H9 (cell line): ENCODE measurements at regions not wholly inside any gene's neighbourhood (a gene's known extent, or its start where the extent isn't known, plus 50 kb on each side); places are given as distances from the start of the nearest gene placed in this dataset.

Source experiments
- DNase-seq: peaks from one replicate; pipeline ENCODE4 v3.0.0-alpha.2; 2017
- H2AFZ ChIP-seq: one replicate; pipeline ENCODE4 v1.6.1; 2013; ENCODE audit warnings: mild to moderate bottlenecking, low read length, control low read depth, moderate library complexity
- H2AK5ac ChIP-seq: 2 replicates; pipeline ENCODE4 v1.6.1; 2013; ENCODE audit warnings: low read length, control low read depth, mixed read lengths; ENCODE audit not compliant: insufficient read length
- H2BK120ac ChIP-seq: one replicate; pipeline ENCODE4 v1.6.1; 2013; ENCODE audit warnings: low read depth, mild to moderate bottlenecking, low read length, control low read depth, inconsistent platforms; ENCODE audit not compliant: poor library complexity, severe bottlenecking
- H2BK12ac ChIP-seq: 2 replicates; pipeline ENCODE4 v1.6.1; 2013; ENCODE audit warnings: low read length, control low read depth, mixed read lengths, low read depth; ENCODE audit not compliant: insufficient read length
- H2BK15ac ChIP-seq: 2 replicates; pipeline ENCODE4 v1.6.1; 2013; ENCODE audit warnings: low read depth, low read length, control low read depth
- H2BK20ac ChIP-seq: one replicate; pipeline ENCODE4 v1.6.1; 2013; ENCODE audit warnings: low read depth, mild to moderate bottlenecking, low read length, control low read depth, inconsistent platforms; ENCODE audit not compliant: poor library complexity, severe bottlenecking
- H2BK5ac ChIP-seq: 2 replicates; pipeline ENCODE4 v1.6.1; 2013; ENCODE audit warnings: low read length, control low read depth, mixed read lengths; ENCODE audit not compliant: insufficient read length
- H3K14ac ChIP-seq: 2 replicates; pipeline ENCODE4 v1.6.1; 2013; ENCODE audit warnings: low read length, control low read depth; ENCODE audit not compliant: insufficient read depth
- H3K18ac ChIP-seq: 2 replicates; pipeline ENCODE4 v1.6.1; 2013; ENCODE audit warnings: low read depth, mild to moderate bottlenecking, mixed read lengths, low read length, control low read depth; ENCODE audit not compliant: insufficient read length
- H3K23ac ChIP-seq: 2 replicates; pipeline ENCODE4 v1.6.1; 2013; ENCODE audit warnings: low read length, control low read depth, mixed read lengths, low read depth; ENCODE audit not compliant: insufficient read length
- H3K23me2 ChIP-seq: 2 replicates; pipeline ENCODE4 v1.6.1; 2013; ENCODE audit warnings: low read depth, mild to moderate bottlenecking, mixed read lengths, low read length, control low read depth; ENCODE audit not compliant: insufficient read length, poor library complexity, severe bottlenecking
- H3K27ac ChIP-seq: 2 replicates; pipeline ENCODE4 v1.5.1; 2013; ENCODE audit warnings: low read length, control low read depth, mixed read lengths, low read depth; ENCODE audit not compliant: insufficient read length
- H3K27me3 ChIP-seq: 2 replicates; pipeline ENCODE4 v1.6.1; 2013; ENCODE audit warnings: low read length, control low read depth, inconsistent platforms; ENCODE audit not compliant: insufficient read depth
- H3K4ac ChIP-seq: 2 replicates; pipeline ENCODE4 v1.6.1; 2013; ENCODE audit warnings: low read depth, mild to moderate bottlenecking, control low read depth, inconsistent platforms, low read length, moderate library complexity
- H3K4me1 ChIP-seq: 2 replicates; pipeline ENCODE4 v1.6.1; 2013; ENCODE audit warnings: low read length, control low read depth, inconsistent platforms; ENCODE audit not compliant: insufficient read depth
- H3K4me2 ChIP-seq: 2 replicates; pipeline ENCODE4 v1.6.1; 2013; ENCODE audit warnings: low read length, control low read depth, mixed read lengths; ENCODE audit not compliant: insufficient read length, insufficient read depth
- H3K56ac ChIP-seq: 2 replicates; pipeline ENCODE4 v1.6.1; 2013; ENCODE audit warnings: low read depth, mild to moderate bottlenecking, mixed read lengths, low read length, control low read depth; ENCODE audit not compliant: insufficient read length
- H3K79me1 ChIP-seq: 2 replicates; pipeline ENCODE4 v1.6.1; 2013; ENCODE audit warnings: low read depth, mild to moderate bottlenecking, moderate library complexity, low read length, control low read depth, inconsistent platforms; ENCODE audit not compliant: insufficient read depth, poor library complexity, severe bottlenecking
- H3K79me2 ChIP-seq: 2 replicates; pipeline ENCODE4 v1.6.1; 2013; ENCODE audit warnings: low read length, control low read depth, inconsistent platforms; ENCODE audit not compliant: insufficient read depth
- H3K9ac ChIP-seq: 2 replicates; pipeline ENCODE4 v1.6.1; 2013; ENCODE audit warnings: low read length, control low read depth, mixed read lengths; ENCODE audit not compliant: insufficient read length; ENCODE audit errors: extremely low read depth
- H3K9me3 ChIP-seq: one replicate; pipeline ENCODE4 v1.6.1; 2013; ENCODE audit warnings: low read depth, low read length, inconsistent platforms; ENCODE audit not compliant: control insufficient read depth
- H3T11ph ChIP-seq: one replicate; pipeline ENCODE4 v1.6.1; 2013; ENCODE audit warnings: mild to moderate bottlenecking, low read length, control low read depth, inconsistent platforms
- H4K20me1 ChIP-seq: one replicate; pipeline ENCODE4 v1.6.1; 2013; ENCODE audit not compliant: control insufficient read depth, insufficient read length, insufficient read depth
- H4K5ac ChIP-seq: 2 replicates; pipeline ENCODE4 v1.6.1; 2013; ENCODE audit warnings: low read depth, mild to moderate bottlenecking, mixed read lengths, low read length, control low read depth; ENCODE audit not compliant: insufficient read length
- H4K8ac ChIP-seq: replicated peaks from 2 replicates; pipeline ENCODE4 v1.6.1; 2013; ENCODE audit warnings: low read length, control low read depth, mixed read lengths, low read depth; ENCODE audit not compliant: insufficient read length
- H4K91ac ChIP-seq: 2 replicates; pipeline ENCODE4 v1.6.1; 2013; ENCODE audit warnings: low read depth, mild to moderate bottlenecking, moderate library complexity, mixed read lengths, low read length, control low read depth; ENCODE audit not compliant: insufficient read length
- H3K27ac Mint-ChIP-seq, 3 experiments: 2 replicates in 2 of 3; 3 replicates in 1 of 3; pipeline ENCODE4 v1.8.0; 2020 to 2021; ENCODE audit warnings: mixed read lengths in 3 of 3, mild to moderate bottlenecking in 1 of 3, moderate library complexity in 1 of 3
- H3K27me3 Mint-ChIP-seq: 2 replicates; pipeline ENCODE4 v1.8.0; 2021; ENCODE audit warnings: low read depth, mild to moderate bottlenecking, moderate library complexity, mixed read lengths
- H3K36me3 Mint-ChIP-seq, 3 experiments: 2 replicates in 2 of 3; 3 replicates in 1 of 3; pipeline ENCODE4 v1.8.0; 2020 to 2021; ENCODE audit warnings: low read depth in 3 of 3, mixed read lengths in 3 of 3; ENCODE audit not compliant: insufficient read depth in 1 of 3
- H3K4me1 Mint-ChIP-seq, 2 experiments: 2 replicates each; pipeline ENCODE4 v1.8.0; 2020; ENCODE audit warnings: mixed read lengths in 2 of 2
- H3K4me3 Mint-ChIP-seq, 2 experiments: 2 replicates in 1 of 2; 3 replicates in 1 of 2; pipeline ENCODE4 v1.8.0; 2020 to 2021; ENCODE audit warnings: mild to moderate bottlenecking in 2 of 2, mixed read lengths in 2 of 2, moderate library complexity in 1 of 2
- H3K9me3 Mint-ChIP-seq, 2 experiments: 2 replicates in 1 of 2; 3 replicates in 1 of 2; pipeline ENCODE4 v1.8.0; 2020; ENCODE audit warnings: mild to moderate bottlenecking in 2 of 2, mixed read lengths in 2 of 2, moderate library complexity in 1 of 2
- WGBS: extraction: QIAGEN DNeasy Blood & Tissue Kit; methylation state at CpG from one replicate; pipeline ENCODE4 v1.1.7; 2013; ENCODE audit warnings: missing lambda C conversion rate, low lambda C conversion rate, mixed read lengths; ENCODE audit not compliant: insufficient read length; ENCODE audit errors: extremely low coverage; 5-methylcytosine and 5-hydroxymethylcytosine counted together
- TF ChIP-seq, protein P1 (sequence below): fragments of 200-600 bp; sonication (generic); conservative IDR thresholded peaks from 3 replicates; pipeline ENCODE4 v1.8.0; 2021; ENCODE audit warnings: antibody characterized with exemption, mild to moderate bottlenecking

DNA sequence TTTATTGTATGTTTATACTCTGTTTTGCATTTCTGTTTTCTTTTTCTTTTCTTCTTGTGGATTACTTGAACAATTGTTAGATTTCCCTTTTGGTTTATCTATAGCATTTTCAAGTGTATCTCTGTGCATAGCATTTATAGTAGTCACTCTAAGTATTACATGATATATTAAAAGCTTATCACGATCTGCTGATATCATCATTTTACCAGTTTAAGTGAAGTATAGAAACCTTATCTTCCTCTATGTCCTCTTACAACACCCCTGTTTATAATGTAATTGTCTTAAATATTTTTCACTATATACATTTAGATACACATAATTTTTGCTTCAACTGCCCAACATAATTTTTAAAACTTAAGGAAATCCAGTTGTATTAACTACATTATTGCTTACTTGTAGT lies 513.9 kb upstream of the CELF2 start:
- H3K79me2 ChIP-seq, result no peaks in the 10 kb centered on the region
- no peak overlapping the region for H2AK5ac ChIP-seq
- no CpG with 5 or more reads among the region's 1 CpG for WGBS
- H3K4ac ChIP-seq, result no peak overlapping the region
- H2BK5ac ChIP-seq, result no peak overlapping the region
- no peak overlapping the region for H3K14ac ChIP-seq
- H4K5ac ChIP-seq, result no peak overlapping the region
- Mint-ChIP-seq H3K36me3 (peaks cover 0 to 9% (median 0%) of the 10 kb centered on the region in 3 experiments; a peak in 3 of 7 replicates), H3K4me3 (no peak overlapping the region), H3K27ac (no peak overlapping the region), H3K9me3 (peaks cover 11 to 14% of the 10 kb centered on the region in 2 experiments; a peak in 4 of 5 replicates), H3K27me3 (no peaks in the 10 kb centered on the region), H3K4me1 (no peaks in the 10 kb centered on the region)
- H2BK20ac ChIP-seq, result no peak overlapping the region
- no peak overlapping the region for H3K23ac ChIP-seq
- no peaks in the 10 kb centered on the region for H3K4me1 ChIP-seq
- no peak overlapping the region for H2BK120ac ChIP-seq
- H3K56ac ChIP-seq, result no peak overlapping the region
- H4K20me1 ChIP-seq, result no peaks in the 10 kb centered on the region
- H3T11ph ChIP-seq, result no peak overlapping the region
- no peak overlapping the region for H4K8ac ChIP-seq
- no peak overlapping the region for H4K91ac ChIP-seq
- no peak overlapping the region for H3K9ac ChIP-seq
- no peaks in the 10 kb centered on the region for H3K27me3 ChIP-seq
- no peak overlapping the region for H2BK15ac ChIP-seq
- TF ChIP-seq, protein P1, sequence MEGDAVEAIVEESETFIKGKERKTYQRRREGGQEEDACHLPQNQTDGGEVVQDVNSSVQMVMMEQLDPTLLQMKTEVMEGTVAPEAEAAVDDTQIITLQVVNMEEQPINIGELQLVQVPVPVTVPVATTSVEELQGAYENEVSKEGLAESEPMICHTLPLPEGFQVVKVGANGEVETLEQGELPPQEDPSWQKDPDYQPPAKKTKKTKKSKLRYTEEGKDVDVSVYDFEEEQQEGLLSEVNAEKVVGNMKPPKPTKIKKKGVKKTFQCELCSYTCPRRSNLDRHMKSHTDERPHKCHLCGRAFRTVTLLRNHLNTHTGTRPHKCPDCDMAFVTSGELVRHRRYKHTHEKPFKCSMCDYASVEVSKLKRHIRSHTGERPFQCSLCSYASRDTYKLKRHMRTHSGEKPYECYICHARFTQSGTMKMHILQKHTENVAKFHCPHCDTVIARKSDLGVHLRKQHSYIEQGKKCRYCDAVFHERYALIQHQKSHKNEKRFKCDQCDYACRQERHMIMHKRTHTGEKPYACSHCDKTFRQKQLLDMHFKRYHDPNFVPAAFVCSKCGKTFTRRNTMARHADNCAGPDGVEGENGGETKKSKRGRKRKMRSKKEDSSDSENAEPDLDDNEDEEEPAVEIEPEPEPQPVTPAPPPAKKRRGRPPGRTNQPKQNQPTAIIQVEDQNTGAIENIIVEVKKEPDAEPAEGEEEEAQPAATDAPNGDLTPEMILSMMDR, result no peak
- no peak overlapping the region for H2BK12ac ChIP-seq
- H3K4me2 ChIP-seq, result no peak overlapping the region
- H3K18ac ChIP-seq, result no peak overlapping the region
- H3K9me3 ChIP-seq, result no peaks in the 10 kb centered on the region
- no peak for DNase-seq
- H2AFZ ChIP-seq, result no peak overlapping the region
- H3K23me2 ChIP-seq, result no peaks in the 10 kb centered on the region
- no peaks in the 10 kb centered on the region for H3K79me1 ChIP-seq
- no peak overlapping the region for H3K27ac ChIP-seq
